ENCODE measurements at regions not wholly inside any gene's neighbourhood (a gene's known extent, or its start where the extent isn't known, plus 50 kb on each side); places are given as distances from the start of the nearest gene placed in this dataset.
A peak's percentile ranks its signal among the peaks of the same experiment; 100 is the strongest.
"Not testable (repeated sequence)": the region's sequence is repeated elsewhere in the genome, so short reads cannot be mapped to it uniquely, and the experiment has no call there.

DNA sequence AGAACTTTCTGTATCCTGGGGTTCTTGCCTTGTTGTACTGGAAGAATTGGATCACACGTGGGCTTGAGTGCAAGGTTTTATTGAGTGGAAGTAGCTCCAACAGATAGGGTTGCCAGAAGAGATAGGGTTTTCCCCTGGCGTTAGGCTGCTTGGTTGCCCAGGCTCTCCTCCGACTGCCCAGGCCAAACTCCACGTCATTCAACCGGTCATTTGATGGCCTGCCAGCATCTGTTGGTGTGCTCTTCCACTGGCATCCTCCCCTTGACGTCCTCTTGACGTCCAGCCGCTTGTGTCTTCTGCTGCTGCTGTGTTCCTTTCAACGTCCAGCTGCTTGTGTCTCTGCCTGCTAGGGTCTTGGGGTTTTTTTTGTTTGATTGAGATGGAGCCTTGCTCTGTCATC is 111.2 kb upstream of the XIST start:
- Histone ChIP-seq H3K4me3 (ENCODE audit: insufficient read depth in 1 of 2, low read depth in 1 of 2, low read length in 2 of 2) (no peak overlapping the region), H4K91ac (ENCODE audit: low read length) (no peak overlapping the region), H3K79me1 (replicated peaks; ENCODE audit: low read length, poor library complexity, severe bottlenecking) (no peaks in the 10 kb centered on the region), H3K4me1 (ENCODE audit: control insufficient read depth, insufficient read depth, low read depth, low read length) (peaks cover 2% of the 10 kb centered on the region), H3K27ac (ENCODE audit: low read length, poor library complexity, severe bottlenecking) (no peak overlapping the region), H3K4ac (ENCODE audit: low read depth in 1 of 2, low read length in 2 of 2) (no peak overlapping the region), H2BK120ac (ENCODE audit: low read depth, low read length) (no peak overlapping the region), H3K36me3 (ENCODE audit: control insufficient read depth in 1 of 2, insufficient read depth in 2 of 2, low read depth in 1 of 2, low read length in 2 of 2) (peaks cover 0 to 18% of the 10 kb centered on the region in 2 experiments), H2BK15ac (ENCODE audit: low read depth, poor library complexity, severe bottlenecking) (no peak overlapping the region), H3K23ac (ENCODE audit: low read length in 2 of 2) (no peak overlapping the region), H3K27me3 (ENCODE audit: control insufficient read depth in 1 of 2, insufficient read depth in 1 of 2, low read length in 2 of 2) (no peaks in the 10 kb centered on the region), H3K18ac (ENCODE audit: low read depth in 1 of 2, low read length in 2 of 2) (no peak overlapping the region), H4K8ac (ENCODE audit: low read length) (no peak overlapping the region), H3K4me2 (ENCODE audit: low read length, poor library complexity, severe bottlenecking) (no peak overlapping the region), H3K14ac (ENCODE audit: low read length in 2 of 2) (no peak overlapping the region), H3K9ac (ENCODE audit: low read length) (no peak overlapping the region), H2BK5ac (ENCODE audit: low read depth, low read length, poor library complexity, severe bottlenecking) (no peak overlapping the region), H2BK12ac (ENCODE audit: low read length in 2 of 2) (no peak overlapping the region), H2AFZ (ENCODE audit: low read depth, low read length) (no peak overlapping the region), H3K9me3 (ENCODE audit: control insufficient read depth, low read length) (no peaks in the 10 kb centered on the region), H2AK5ac (ENCODE audit: low read length, severe bottlenecking) (peak overlapping the region; percentile 36)
- DNase-seq: no peak
- WGBS: 97% methylated on average over 6 of the region's 9 CpGs

DNA sequence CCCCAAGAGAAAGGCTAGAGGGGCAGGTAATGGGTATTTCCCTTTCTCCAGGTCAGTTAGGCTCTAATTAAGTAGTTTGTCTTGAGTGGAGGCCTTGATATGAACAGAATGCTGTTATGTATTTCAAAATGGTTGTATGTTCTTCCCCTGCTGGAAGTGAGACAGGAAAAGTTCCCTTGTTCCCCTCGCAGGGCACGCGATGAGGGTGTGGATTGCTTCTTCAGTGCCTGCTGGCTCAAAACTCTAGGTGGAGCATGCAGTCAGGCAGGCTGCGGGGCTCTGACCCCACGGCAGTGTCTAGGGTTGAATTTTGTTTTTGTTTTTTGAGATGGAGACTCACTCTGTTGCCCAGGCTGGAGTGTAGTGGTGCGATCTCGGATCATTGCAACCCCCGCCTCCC is 110.4 kb upstream of the XIST start:
- no peak overlapping the region for H2BK12ac ChIP-seq (ENCODE audit: low read length in 2 of 2)
- no peak overlapping the region for H3K4me3 ChIP-seq (ENCODE audit: insufficient read depth in 1 of 2, low read depth in 1 of 2, low read length in 2 of 2)
- H3K9ac ChIP-seq (ENCODE audit: low read length): no peak overlapping the region
- no peak overlapping the region for H2AFZ ChIP-seq (ENCODE audit: low read depth, low read length)
- no peak overlapping the region for H2BK5ac ChIP-seq (ENCODE audit: low read depth, low read length, poor library complexity, severe bottlenecking)
- peaks cover 2% of the 10 kb centered on the region for H3K4me1 ChIP-seq (ENCODE audit: control insufficient read depth, insufficient read depth, low read depth, low read length)
- H3K18ac ChIP-seq (ENCODE audit: low read depth in 1 of 2, low read length in 2 of 2): no peak overlapping the region
- H3K79me1 ChIP-seq (replicated peaks; ENCODE audit: low read length, poor library complexity, severe bottlenecking): no peaks in the 10 kb centered on the region
- no peak overlapping the region for H3K27ac ChIP-seq (ENCODE audit: low read length, poor library complexity, severe bottlenecking)
- no peak overlapping the region for H2BK15ac ChIP-seq (ENCODE audit: low read depth, poor library complexity, severe bottlenecking)
- H3K14ac ChIP-seq (ENCODE audit: low read length in 2 of 2): no peak overlapping the region
- DNase-seq: no peak
- no peaks in the 10 kb centered on the region for H3K27me3 ChIP-seq (ENCODE audit: control insufficient read depth in 1 of 2, insufficient read depth in 1 of 2, low read length in 2 of 2)
- no peak overlapping the region for H3K23ac ChIP-seq (ENCODE audit: low read length in 2 of 2)
- no peak overlapping the region for H3K4ac ChIP-seq (ENCODE audit: low read depth in 1 of 2, low read length in 2 of 2)
- no peak overlapping the region for H3K4me2 ChIP-seq (ENCODE audit: low read length, poor library complexity, severe bottlenecking)
- H3K36me3 ChIP-seq (ENCODE audit: control insufficient read depth in 1 of 2, insufficient read depth in 2 of 2, low read depth in 1 of 2, low read length in 2 of 2): peaks cover 0 to 18% of the 10 kb centered on the region in 2 experiments
- no peaks in the 10 kb centered on the region for H3K9me3 ChIP-seq (ENCODE audit: control insufficient read depth, low read length)
- over 99% methylated on average over 8 of the region's 8 CpGs for WGBS
- no peak overlapping the region for H4K91ac ChIP-seq (ENCODE audit: low read length)
- H4K8ac ChIP-seq (ENCODE audit: low read length): no peak overlapping the region
- no peak overlapping the region for H2AK5ac ChIP-seq (ENCODE audit: low read length, severe bottlenecking)
- H2BK120ac ChIP-seq (ENCODE audit: low read depth, low read length): no peak overlapping the region

DNA sequence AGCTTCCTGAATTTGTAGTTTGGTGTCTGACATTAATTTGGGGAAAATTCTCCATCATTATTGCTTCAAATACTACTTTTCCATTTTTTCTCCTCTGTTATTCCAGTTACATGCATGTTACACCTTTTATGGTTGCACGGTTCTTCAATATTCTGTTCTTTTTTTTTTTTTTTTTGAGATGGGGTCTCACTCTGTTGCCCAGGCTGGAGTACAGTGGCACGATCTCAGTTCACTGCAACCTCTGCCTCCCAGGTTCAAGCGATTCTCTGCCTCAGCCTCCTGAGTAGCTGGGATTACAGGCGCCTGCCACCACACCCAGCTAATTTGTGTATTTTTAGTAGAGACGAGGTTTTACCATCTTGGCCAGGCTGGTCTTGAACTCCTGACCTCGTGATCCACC is 109.4 kb upstream of the XIST start:
- H3K4me3 ChIP-seq (ENCODE audit: insufficient read depth in 1 of 2, low read depth in 1 of 2, low read length in 2 of 2); H3K9ac ChIP-seq (ENCODE audit: low read length); H3K27ac ChIP-seq (ENCODE audit: low read length, poor library complexity, severe bottlenecking); H4K91ac ChIP-seq (ENCODE audit: low read length); H2BK12ac ChIP-seq (ENCODE audit: low read length in 2 of 2); H2AFZ ChIP-seq (ENCODE audit: low read depth, low read length); H3K79me1 ChIP-seq (replicated peaks; ENCODE audit: low read length, poor library complexity, severe bottlenecking); H3K4ac ChIP-seq (ENCODE audit: low read depth in 1 of 2, low read length in 2 of 2); H2AK5ac ChIP-seq (ENCODE audit: low read length, severe bottlenecking); H2BK120ac ChIP-seq (ENCODE audit: low read depth, low read length); H3K27me3 ChIP-seq (ENCODE audit: control insufficient read depth in 1 of 2, insufficient read depth in 1 of 2, low read length in 2 of 2); DNase-seq; H3K4me2 ChIP-seq (ENCODE audit: low read length, poor library complexity, severe bottlenecking); H2BK15ac ChIP-seq (ENCODE audit: low read depth, poor library complexity, severe bottlenecking); H4K8ac ChIP-seq (ENCODE audit: low read length); H3K18ac ChIP-seq (ENCODE audit: low read depth in 1 of 2, low read length in 2 of 2); H3K23ac ChIP-seq (ENCODE audit: low read length in 2 of 2); H3K4me1 ChIP-seq (ENCODE audit: control insufficient read depth, insufficient read depth, low read depth, low read length); H3K9me3 ChIP-seq (ENCODE audit: control insufficient read depth, low read length); H3K14ac ChIP-seq (ENCODE audit: low read length in 2 of 2); H2BK5ac ChIP-seq (ENCODE audit: low read depth, low read length, poor library complexity, severe bottlenecking): not testable (repeated sequence)
- H3K36me3 ChIP-seq (ENCODE audit: control insufficient read depth in 1 of 2, insufficient read depth in 2 of 2, low read depth in 1 of 2, low read length in 2 of 2): peaks cover 0 to 10% of the 10 kb centered on the region in 2 experiments
- WGBS: 94% methylated on average over 3 of the region's 6 CpGs

DNA sequence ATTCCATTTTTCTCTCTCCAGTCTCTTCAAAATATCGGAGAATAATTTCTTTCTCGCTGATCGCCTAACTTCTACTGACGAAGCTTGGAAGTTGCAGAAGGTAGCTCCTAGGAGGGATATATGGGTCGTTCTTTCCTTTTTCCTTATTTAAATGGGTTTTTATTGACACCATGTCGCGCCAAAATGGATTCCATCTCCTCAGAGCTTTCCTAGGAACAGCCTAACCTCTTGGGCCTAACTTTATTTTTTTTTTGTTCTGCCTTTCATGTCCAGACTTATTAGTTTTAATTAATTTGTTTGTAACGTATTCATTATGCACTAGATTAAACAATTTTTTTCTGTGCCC is 92.0 kb upstream of the XIST start:
- Histone ChIP-seq H3K4me1 (ENCODE audit: control insufficient read depth, insufficient read depth, low read depth, low read length) (peaks cover 3% of the 10 kb centered on the region), H3K36me3 (ENCODE audit: control insufficient read depth in 1 of 2, insufficient read depth in 2 of 2, low read depth in 1 of 2, low read length in 2 of 2) (peaks cover 0 to 29% of the 10 kb centered on the region in 2 experiments), H2BK12ac (ENCODE audit: low read length in 2 of 2) (no peak overlapping the region), H2AK5ac (ENCODE audit: low read length, severe bottlenecking) (no peak overlapping the region), H2BK5ac (ENCODE audit: low read depth, low read length, poor library complexity, severe bottlenecking) (no peak overlapping the region), H3K4ac (ENCODE audit: low read depth in 1 of 2, low read length in 2 of 2) (peak overlapping the region in 1 of 2 experiments; percentile 81), H3K14ac (ENCODE audit: low read length in 2 of 2) (no peak overlapping the region), H3K79me1 (replicated peaks; ENCODE audit: low read length, poor library complexity, severe bottlenecking) (no peaks in the 10 kb centered on the region), H2BK15ac (ENCODE audit: low read depth, poor library complexity, severe bottlenecking) (no peak overlapping the region), H3K27ac (ENCODE audit: low read length, poor library complexity, severe bottlenecking) (peak overlapping the region; percentile 83), H2AFZ (ENCODE audit: low read depth, low read length) (no peak overlapping the region), H3K9me3 (ENCODE audit: control insufficient read depth, low read length) (no peaks in the 10 kb centered on the region), H3K27me3 (ENCODE audit: control insufficient read depth in 1 of 2, insufficient read depth in 1 of 2, low read length in 2 of 2) (no peaks in the 10 kb centered on the region), H3K4me2 (ENCODE audit: low read length, poor library complexity, severe bottlenecking) (no peak overlapping the region), H2BK120ac (ENCODE audit: low read depth, low read length) (no peak overlapping the region), H4K8ac (ENCODE audit: low read length) (no peak overlapping the region), H3K23ac (ENCODE audit: low read length in 2 of 2) (no peak overlapping the region), H4K91ac (ENCODE audit: low read length) (no peak overlapping the region), H3K9ac (ENCODE audit: low read length) (peak overlapping the region; percentile 99), H3K18ac (ENCODE audit: low read depth in 1 of 2, low read length in 2 of 2) (no peak overlapping the region), H3K4me3 (ENCODE audit: insufficient read depth in 1 of 2, low read depth in 1 of 2, low read length in 2 of 2) (peak overlapping the region; percentile 71 to 100)
- no peak for DNase-seq
- WGBS: no CpG with 5 or more reads among the region's 8 CpGs

Data from mesenchymal stem cell (in vitro differentiated cells and primary cell).